Esophagus muscularis mucosa (tissue), 4 donors: ENCODE measurements at regions not wholly inside any gene's neighbourhood (a gene's known extent, or its start where the extent isn't known, plus 50 kb on each side); places are given as distances from the start of the nearest gene placed in this dataset.

ENCODE experiments used
- DNase-seq: peaks from one replicate; pipeline ENCODE4 v3.0.0-alpha.2; 2017; ENCODE audit errors: extremely low spot score
- H3K27ac ChIP-seq, 4 donors: fragments of 200-600 bp; sonication (generic); replicated peaks in 1 of 4; 1 replicate in 3 of 4; 2 replicates in 1 of 4; pipeline ENCODE4 v1.5.1; 2016 to 2019; ENCODE audit warnings: mild to moderate bottlenecking in 1 of 4
- H3K27me3 ChIP-seq, 4 donors: fragments of 200-600 bp; sonication (generic); one replicate each; pipeline versions ENCODE4 v1.5.1 to v1.6.0; 2016 to 2019
- H3K36me3 ChIP-seq, 4 donors: fragments of 200-600 bp; sonication (generic); one replicate each; pipeline ENCODE4 v1.5.1; 2016 to 2019
- H3K4me1 ChIP-seq, 4 donors: fragments of 200-600 bp; sonication (generic); one replicate each; pipeline ENCODE4 v1.5.1; 2016 to 2019
- H3K4me3 ChIP-seq, 4 donors: fragments of 200-600 bp; sonication (generic); 1 replicate in 2 of 4; 2 replicates in 2 of 4; pipeline ENCODE4 v1.5.1; 2016 to 2019; ENCODE audit warnings: mild to moderate bottlenecking in 4 of 4, moderate library complexity in 1 of 4
- H3K9me3 ChIP-seq, 4 donors: fragments of 200-600 bp; sonication (generic); 1 replicate in 3 of 4; 2 replicates in 1 of 4; pipeline ENCODE4 v1.5.1; 2016 to 2019
- EP300 ChIP-seq: sonication (generic); formaldehyde crosslinking; IDR thresholded peaks from one replicate; pipeline ENCODE4 v1.6.1; 2017; ENCODE audit warnings: antibody characterized with exemption
- POLR2A ChIP-seq: fragments of 450-650 bp; IDR thresholded peaks from one replicate; pipeline ENCODE4 v1.6.1; 2017; ENCODE audit warnings: antibody characterized with exemption, moderate library complexity, mild to moderate bottlenecking, low read depth
- POLR2AphosphoS5 ChIP-seq, 2 donors: sonication (generic); formaldehyde crosslinking; IDR thresholded peaks; one replicate each; pipeline ENCODE4 v1.6.1; 2017; ENCODE audit warnings: antibody characterized with exemption in 2 of 2
- WGBS: methylation state at CpG from one replicate; pipeline ENCODE4 v1.1.5; 2018; 5-methylcytosine and 5-hydroxymethylcytosine counted together
- intact Hi-C: fragments of 100-400 bp; cut with DNase I; formaldehyde crosslinking; loops from one replicate; pipeline ENCODE4 v1.15.1; 2023
- TF ChIP-seq, protein P1 (sequence below), 3 experiments: fragments of 200-600 bp in 2 of 3; fragments of 450-650 bp in 1 of 3; sonication (generic) in 2 of 3; IDR thresholded peaks; one replicate each; pipeline ENCODE4 v1.5.1; 2017 to 2019; ENCODE audit warnings: antibody characterized with exemption in 3 of 3, mild to moderate bottlenecking in 2 of 3, moderate library complexity in 1 of 3

DNA sequence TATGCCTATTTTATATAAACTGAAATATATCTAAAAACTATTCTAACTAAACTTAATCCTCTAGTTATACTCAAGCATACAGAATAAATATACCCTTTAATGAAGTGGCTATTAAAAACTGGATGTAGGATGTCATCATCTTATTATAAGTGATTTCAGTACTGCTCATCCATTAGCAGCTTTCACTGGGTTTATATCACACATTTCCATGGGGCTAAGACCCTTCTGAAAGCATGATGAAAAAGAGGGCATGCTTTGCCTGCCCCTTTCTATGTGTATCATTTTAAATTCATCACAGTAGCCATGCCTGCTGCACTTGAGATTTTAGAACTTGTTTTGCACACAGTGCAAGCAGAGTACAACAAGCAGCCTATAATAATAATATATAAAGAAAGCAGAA, 477.5 kb downstream of the SLITRK6 start:
- no peaks in the 10 kb centered on the region for H3K36me3 ChIP-seq
- TF ChIP-seq POLR2A (no peak), EP300 (no peak), POLR2AphosphoS5 (IDR thresholded peaks at IDR 0.05) (no peak)
- TF ChIP-seq, protein P1, sequence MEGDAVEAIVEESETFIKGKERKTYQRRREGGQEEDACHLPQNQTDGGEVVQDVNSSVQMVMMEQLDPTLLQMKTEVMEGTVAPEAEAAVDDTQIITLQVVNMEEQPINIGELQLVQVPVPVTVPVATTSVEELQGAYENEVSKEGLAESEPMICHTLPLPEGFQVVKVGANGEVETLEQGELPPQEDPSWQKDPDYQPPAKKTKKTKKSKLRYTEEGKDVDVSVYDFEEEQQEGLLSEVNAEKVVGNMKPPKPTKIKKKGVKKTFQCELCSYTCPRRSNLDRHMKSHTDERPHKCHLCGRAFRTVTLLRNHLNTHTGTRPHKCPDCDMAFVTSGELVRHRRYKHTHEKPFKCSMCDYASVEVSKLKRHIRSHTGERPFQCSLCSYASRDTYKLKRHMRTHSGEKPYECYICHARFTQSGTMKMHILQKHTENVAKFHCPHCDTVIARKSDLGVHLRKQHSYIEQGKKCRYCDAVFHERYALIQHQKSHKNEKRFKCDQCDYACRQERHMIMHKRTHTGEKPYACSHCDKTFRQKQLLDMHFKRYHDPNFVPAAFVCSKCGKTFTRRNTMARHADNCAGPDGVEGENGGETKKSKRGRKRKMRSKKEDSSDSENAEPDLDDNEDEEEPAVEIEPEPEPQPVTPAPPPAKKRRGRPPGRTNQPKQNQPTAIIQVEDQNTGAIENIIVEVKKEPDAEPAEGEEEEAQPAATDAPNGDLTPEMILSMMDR (IDR thresholded peaks at IDR 0.05), result no peak
- no peaks in the 10 kb centered on the region for H3K9me3 ChIP-seq
- DNase-seq, result no peak
- intact Hi-C loops, result no loop called here
- H3K4me3 ChIP-seq, result no peak overlapping the region
- H3K4me1 ChIP-seq, result no peaks in the 10 kb centered on the region
- no peaks in the 10 kb centered on the region for H3K27me3 ChIP-seq
- no peak overlapping the region for H3K27ac ChIP-seq

DNA sequence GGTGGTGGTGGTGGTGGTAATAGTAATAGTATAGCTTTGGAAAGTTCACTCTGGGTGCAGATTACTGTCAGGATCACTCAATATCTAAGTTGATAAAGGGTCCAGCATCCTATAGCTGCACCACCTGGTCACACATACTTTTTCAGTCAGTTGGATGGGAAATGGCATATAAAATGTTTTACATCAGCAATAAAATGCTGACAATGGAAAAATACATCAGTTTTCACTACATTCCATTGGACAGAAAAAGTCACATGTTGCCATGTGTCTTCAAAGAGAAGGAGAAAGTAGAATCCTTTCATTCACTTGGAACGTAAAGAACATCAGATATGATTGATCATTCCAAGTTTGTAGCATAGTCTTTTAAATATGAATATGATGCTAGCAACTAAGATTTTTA, 481.4 kb downstream of the SLITRK6 start:
- Histone ChIP-seq H3K4me1 (no peaks in the 10 kb centered on the region), H3K27me3 (no peaks in the 10 kb centered on the region), H3K36me3 (no peaks in the 10 kb centered on the region), H3K27ac (no peak overlapping the region), H3K4me3 (no peak overlapping the region), H3K9me3 (no peaks in the 10 kb centered on the region)
- no peak for DNase-seq
- TF ChIP-seq POLR2AphosphoS5 (IDR thresholded peaks at IDR 0.05), result no peak
- TF ChIP-seq EP300, result no peak
- TF ChIP-seq, protein P1 (IDR thresholded peaks at IDR 0.05), result no peak
- TF ChIP-seq POLR2A, result no peak
- whole genome bisulfite sequencing, result 94% methylated on average over 1 of the region's 1 CpG
- intact Hi-C loops, result no loop called here

DNA sequence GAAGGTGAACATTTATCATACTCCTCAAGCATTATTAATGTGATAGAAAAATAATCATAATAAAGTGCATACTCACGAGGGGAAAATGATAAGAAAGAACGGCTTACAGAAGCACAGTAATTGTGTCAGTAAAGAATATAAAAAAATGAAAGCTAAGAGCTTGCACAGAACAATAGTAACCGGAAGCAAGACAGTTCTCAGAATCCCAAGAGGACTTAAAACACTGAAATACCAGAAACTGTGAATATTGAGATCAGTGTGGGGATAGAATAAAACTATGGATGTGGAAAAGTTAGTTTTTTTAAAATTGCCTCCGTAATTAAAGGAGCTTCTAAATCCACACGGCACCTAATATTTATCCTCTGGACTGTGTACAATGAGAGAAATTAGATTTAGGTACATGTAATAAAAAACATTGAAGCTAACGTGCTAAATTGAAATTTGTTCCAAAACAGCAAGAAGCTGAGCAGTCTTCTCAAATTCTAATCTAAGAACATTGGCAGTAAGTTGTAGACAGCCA, 482.7 kb downstream of the SLITRK6 start:
- Histone ChIP-seq H3K27ac (no peak overlapping the region), H3K4me1 (no peaks in the 10 kb centered on the region), H3K9me3 (no peaks in the 10 kb centered on the region), H3K27me3 (no peaks in the 10 kb centered on the region), H3K36me3 (no peaks in the 10 kb centered on the region), H3K4me3 (no peak overlapping the region)
- 45% methylated on average over 6 of the region's 6 CpGs for WGBS
- intact Hi-C loops, result no loop called here
- no peak for TF ChIP-seq POLR2A
- TF ChIP-seq EP300, result no peak
- DNase-seq, result no peak

DNA sequence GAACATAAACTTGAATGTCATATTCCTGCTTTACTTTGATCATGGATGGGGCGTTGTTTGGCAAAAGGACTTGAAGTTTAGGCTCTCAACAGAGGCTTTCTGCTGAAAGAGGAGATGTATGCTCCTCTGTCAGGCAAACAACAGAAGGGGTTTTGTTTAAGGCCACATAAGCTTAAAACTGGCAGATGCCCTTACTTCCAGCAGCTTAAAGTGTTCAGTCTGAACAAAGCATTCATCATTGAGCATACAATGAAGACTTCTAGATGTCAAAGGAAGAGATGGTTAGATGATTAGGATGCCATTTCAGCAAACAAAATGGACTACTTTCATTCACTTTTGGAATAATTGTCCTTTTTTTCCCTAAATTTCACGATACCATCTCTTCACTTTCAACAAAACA, 484.5 kb downstream of the SLITRK6 start:
- no peaks in the 10 kb centered on the region for H3K27me3 ChIP-seq
- no peaks in the 10 kb centered on the region for H3K36me3 ChIP-seq
- H3K4me1 ChIP-seq, result no peaks in the 10 kb centered on the region
- TF ChIP-seq, protein P1 (IDR thresholded peaks at IDR 0.05), result no peak
- TF ChIP-seq EP300 (no peak), POLR2AphosphoS5 (IDR thresholded peaks at IDR 0.05) (no peak), POLR2A (no peak)
- intact Hi-C loops, result no loop called here
- 86% methylated on average over 2 of the region's 2 CpGs for WGBS
- H3K4me3 ChIP-seq, result no peak overlapping the region
- H3K27ac ChIP-seq, result no peak overlapping the region
- DNase-seq, result no peak
- no peaks in the 10 kb centered on the region for H3K9me3 ChIP-seq

DNA sequence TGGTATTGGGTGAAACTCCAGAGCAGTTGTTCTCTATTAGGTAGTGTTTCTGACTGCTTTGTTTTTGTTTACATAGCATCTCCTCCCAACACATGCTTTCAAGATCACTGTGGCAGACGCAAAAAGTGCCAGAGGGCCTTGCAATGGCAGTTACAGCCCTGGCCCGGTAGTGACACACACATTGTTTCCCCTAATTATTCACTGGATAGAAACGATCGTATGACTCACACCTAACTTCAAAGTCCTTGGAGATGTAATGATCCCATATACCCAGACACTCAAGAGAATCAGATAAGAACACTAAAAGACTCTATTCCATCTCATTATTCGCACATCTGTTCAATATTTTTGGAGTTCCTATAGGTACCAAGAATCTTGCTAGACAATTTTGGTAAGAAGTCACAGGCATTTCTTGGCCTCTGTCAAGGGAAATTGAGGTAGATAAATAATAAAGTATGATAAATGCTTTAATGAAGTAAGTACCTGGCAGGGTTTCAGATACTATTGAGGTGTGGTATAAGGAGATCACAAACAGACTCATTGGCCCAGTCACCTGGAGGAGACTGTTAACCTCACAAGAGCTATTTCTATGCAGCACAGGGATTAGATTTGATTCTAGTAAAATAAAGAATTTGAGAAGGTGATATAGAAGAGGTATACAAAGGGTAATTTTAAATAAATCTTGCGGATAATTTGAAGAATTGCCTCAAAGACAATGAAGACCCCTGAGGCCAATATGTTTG, 485.3 kb downstream of the SLITRK6 start:
- intact Hi-C loops, result no loop called here
- Histone ChIP-seq H3K9me3 (no peaks in the 10 kb centered on the region), H3K27me3 (no peaks in the 10 kb centered on the region), H3K36me3 (no peaks in the 10 kb centered on the region), H3K4me3 (no peak overlapping the region), H3K27ac (no peak overlapping the region), H3K4me1 (no peaks in the 10 kb centered on the region)
- TF ChIP-seq EP300 (no peak), POLR2A (no peak), POLR2AphosphoS5 (IDR thresholded peaks at IDR 0.05) (no peak)
- TF ChIP-seq, protein P1 (IDR thresholded peaks at IDR 0.05), result no peak
- no peak for DNase-seq
- 66% methylated on average over 6 of the region's 6 CpGs for WGBS
